DND-41 (cell line): ENCODE measurements at regions not wholly inside any gene's neighbourhood (a gene's known extent, or its start where the extent isn't known, plus 50 kb on each side); places are given as distances from the start of the nearest gene placed in this dataset.

Experiments
- ATAC-seq: fragments of 200-7000 bp; cut with Tn5 transposase; 3 replicates; pipeline ENCODE4 v1.9.1; 2021; ENCODE audit warnings: low read depth; ENCODE audit not compliant: insufficient read depth
- DNase-seq: peaks from one replicate; pipeline ENCODE4 v3.0.0-alpha.2; 2020
- H2AFZ ChIP-seq: 2 replicates; pipeline ENCODE4 v1.6.0; 2012; ENCODE audit warnings: low read depth, low read length
- H3K27ac ChIP-seq: 2 replicates; pipeline ENCODE4 v1.5.1; 2012; ENCODE audit warnings: low read length, inconsistent platforms
- H3K27me3 ChIP-seq: fragments of 200-600 bp; sonication (generic); 2 replicates; pipeline ENCODE4 v1.6.0; 2012; ENCODE audit warnings: low read length, mild to moderate bottlenecking, inconsistent platforms; ENCODE audit not compliant: insufficient read depth, poor library complexity
- H3K36me3 ChIP-seq: 2 replicates; pipeline ENCODE4 v1.5.1; 2012; ENCODE audit warnings: low read length, inconsistent platforms; ENCODE audit not compliant: insufficient read depth
- H3K4me1 ChIP-seq: 2 replicates; pipeline ENCODE4 v1.5.1; 2012; ENCODE audit warnings: mild to moderate bottlenecking, low read length; ENCODE audit not compliant: insufficient read depth
- H3K4me2 ChIP-seq: 2 replicates; pipeline ENCODE4 v1.6.0; 2012; ENCODE audit warnings: mild to moderate bottlenecking, moderate library complexity, low read length, inconsistent platforms; ENCODE audit not compliant: insufficient read depth
- H3K4me3 ChIP-seq, 2 experiments: fragments of 200-600 bp in 1 of 2; shearing (Covaris generic) in 1 of 2; 2 replicates each; pipeline ENCODE4 v1.5.1; 2012 to 2016; ENCODE audit warnings: inconsistent platforms in 2 of 2, low read length in 2 of 2, mild to moderate bottlenecking in 2 of 2, low read depth in 1 of 2, moderate library complexity in 1 of 2
- H3K79me2 ChIP-seq: 2 replicates; pipeline ENCODE4 v1.6.0; 2012; ENCODE audit warnings: low read length, inconsistent platforms; ENCODE audit not compliant: insufficient read depth
- H3K9ac ChIP-seq: 2 replicates; pipeline ENCODE4 v1.6.0; 2012; ENCODE audit warnings: low read depth, mild to moderate bottlenecking, inconsistent platforms, low read length, moderate library complexity
- H3K9me3 ChIP-seq: 2 replicates; pipeline ENCODE4 v1.5.1; 2012; ENCODE audit warnings: low read length, moderate library complexity, mild to moderate bottlenecking, inconsistent platforms; ENCODE audit not compliant: insufficient read depth, severe bottlenecking
- H4K20me1 ChIP-seq: 2 replicates; pipeline ENCODE4 v1.6.0; 2012; ENCODE audit warnings: low read length; ENCODE audit not compliant: insufficient read depth
- EZH2 ChIP-seq: IDR thresholded peaks from 3 replicates; pipeline ENCODE4 v1.6.1; 2012; ENCODE audit warnings: borderline replicate concordance, low read depth, mild to moderate bottlenecking, moderate library complexity, low read length, inconsistent platforms; ENCODE audit not compliant: severe bottlenecking
- TF ChIP-seq, protein P1 (sequence below): IDR thresholded peaks from 2 replicates; pipeline ENCODE4 v1.5.1; 2012; ENCODE audit warnings: borderline replicate concordance, low read length, moderate library complexity, mild to moderate bottlenecking; ENCODE audit not compliant: poor library complexity, severe bottlenecking; ENCODE audit errors: extremely low read depth

- H3K4me3 ChIP-seq, result no peak overlapping the region
These were observed 238.5 kb downstream of the MTX2 start for GRCh38 chr2:176507786-176508185.

GRCh38 chr2:176508374-176508773 is 239.1 kb downstream of the MTX2 start:
- no peaks in the 10 kb centered on the region for H4K20me1 ChIP-seq
- 0 out of 2 replicates have a peak, but pooled peaks cover 2% of the 10 kb centered on the region for H3K4me1 ChIP-seq
- H3K9ac ChIP-seq, result no peak overlapping the region
- H2AFZ ChIP-seq, result no peak overlapping the region
- H3K27ac ChIP-seq, result no peak overlapping the region
- no peak overlapping the region for H3K4me2 ChIP-seq
- H3K4me3 ChIP-seq, result no peak overlapping the region
- H3K79me2 ChIP-seq, result no peaks in the 10 kb centered on the region
- H3K27me3 ChIP-seq, result no peaks in the 10 kb centered on the region
- no peak for DNase-seq
- TF ChIP-seq EZH2, result no peak
- TF ChIP-seq, protein P1, sequence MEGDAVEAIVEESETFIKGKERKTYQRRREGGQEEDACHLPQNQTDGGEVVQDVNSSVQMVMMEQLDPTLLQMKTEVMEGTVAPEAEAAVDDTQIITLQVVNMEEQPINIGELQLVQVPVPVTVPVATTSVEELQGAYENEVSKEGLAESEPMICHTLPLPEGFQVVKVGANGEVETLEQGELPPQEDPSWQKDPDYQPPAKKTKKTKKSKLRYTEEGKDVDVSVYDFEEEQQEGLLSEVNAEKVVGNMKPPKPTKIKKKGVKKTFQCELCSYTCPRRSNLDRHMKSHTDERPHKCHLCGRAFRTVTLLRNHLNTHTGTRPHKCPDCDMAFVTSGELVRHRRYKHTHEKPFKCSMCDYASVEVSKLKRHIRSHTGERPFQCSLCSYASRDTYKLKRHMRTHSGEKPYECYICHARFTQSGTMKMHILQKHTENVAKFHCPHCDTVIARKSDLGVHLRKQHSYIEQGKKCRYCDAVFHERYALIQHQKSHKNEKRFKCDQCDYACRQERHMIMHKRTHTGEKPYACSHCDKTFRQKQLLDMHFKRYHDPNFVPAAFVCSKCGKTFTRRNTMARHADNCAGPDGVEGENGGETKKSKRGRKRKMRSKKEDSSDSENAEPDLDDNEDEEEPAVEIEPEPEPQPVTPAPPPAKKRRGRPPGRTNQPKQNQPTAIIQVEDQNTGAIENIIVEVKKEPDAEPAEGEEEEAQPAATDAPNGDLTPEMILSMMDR, result no peak
- no peaks in the 10 kb centered on the region for H3K9me3 ChIP-seq
- no peak for ATAC-seq
- H3K36me3 ChIP-seq, result no peaks in the 10 kb centered on the region

More at GRCh38 chr2:176507786-176508185, 238.5 kb downstream of the MTX2 start:
- no peak overlapping the region for H2AFZ ChIP-seq
- H3K36me3 ChIP-seq, result no peaks in the 10 kb centered on the region
- TF ChIP-seq EZH2, result no peak
- TF ChIP-seq, protein P1, result no peak
- H3K9me3 ChIP-seq, result no peaks in the 10 kb centered on the region
- H4K20me1 ChIP-seq, result no peaks in the 10 kb centered on the region
- ATAC-seq (no peak), DNase-seq (no peak)
- H3K79me2 ChIP-seq, result no peaks in the 10 kb centered on the region
- H3K4me2 ChIP-seq, result no peak overlapping the region
- H3K4me1 ChIP-seq, result 0 out of 2 replicates have a peak, but pooled peaks cover 2% of the 10 kb centered on the region
- no peaks in the 10 kb centered on the region for H3K27me3 ChIP-seq
- H3K27ac ChIP-seq, result no peak overlapping the region
- H3K9ac ChIP-seq, result no peak overlapping the region

DNA sequence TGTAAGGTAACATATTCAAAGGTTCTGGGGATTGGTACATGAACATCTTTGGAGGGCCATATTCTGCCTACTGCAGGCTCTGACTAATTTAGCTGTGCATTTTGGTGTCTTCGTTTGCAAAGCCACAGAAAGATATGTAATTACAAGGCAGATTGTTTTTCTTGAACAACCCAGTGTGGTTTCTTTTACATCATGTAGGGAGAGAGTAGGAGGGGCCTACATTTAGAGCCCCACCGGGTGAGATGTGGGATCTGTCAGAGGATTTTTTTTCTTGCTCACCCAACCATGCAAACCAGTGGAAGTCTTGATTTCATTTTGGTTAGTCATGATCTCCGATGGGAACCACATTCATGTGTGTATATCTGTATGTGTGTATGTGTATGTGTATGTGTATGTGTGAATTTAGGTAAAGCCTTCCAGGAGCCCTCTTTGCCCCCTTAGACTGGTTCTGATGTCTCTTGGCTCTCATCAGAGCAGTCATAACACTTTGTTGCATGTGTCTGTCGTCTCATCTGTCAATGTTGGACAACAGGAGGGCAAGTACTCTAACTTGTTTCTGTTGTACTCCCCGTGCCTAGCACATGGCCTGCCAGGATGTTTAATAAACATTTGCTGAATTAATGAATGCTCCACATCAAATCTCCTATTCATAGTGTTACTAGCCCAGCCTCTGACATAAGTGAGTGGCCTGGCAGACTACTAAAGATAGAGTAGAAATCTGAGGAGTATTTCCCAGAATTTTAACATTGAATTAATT is 239.9 kb downstream of the MTX2 start:
- Histone ChIP-seq H3K4me1 (0 out of 2 replicates have a peak, but pooled peaks cover 2% of the 10 kb centered on the region), H3K9ac (no peak overlapping the region), H3K4me3 (no peak overlapping the region), H2AFZ (no peak overlapping the region), H3K27ac (no peak overlapping the region), H4K20me1 (no peaks in the 10 kb centered on the region), H3K79me2 (no peaks in the 10 kb centered on the region), H3K36me3 (no peaks in the 10 kb centered on the region), H3K9me3 (no peaks in the 10 kb centered on the region), H3K27me3 (no peaks in the 10 kb centered on the region), H3K4me2 (no peak overlapping the region)
- DNase-seq, result no peak
- TF ChIP-seq, protein P1, result no peak
- TF ChIP-seq EZH2, result no peak
- ATAC-seq, result peak; percentile 58
